ENCODE measurements at regions not wholly inside any gene's neighbourhood (a gene's known extent, or its start where the extent isn't known, plus 50 kb on each side); places are given as distances from the start of the nearest gene placed in this dataset.

- no peak overlapping the region for H3K4me3 Mint-ChIP-seq
- ATAC-seq (no peak), DNase-seq (no peak)
- TF ChIP-seq, protein P1, sequence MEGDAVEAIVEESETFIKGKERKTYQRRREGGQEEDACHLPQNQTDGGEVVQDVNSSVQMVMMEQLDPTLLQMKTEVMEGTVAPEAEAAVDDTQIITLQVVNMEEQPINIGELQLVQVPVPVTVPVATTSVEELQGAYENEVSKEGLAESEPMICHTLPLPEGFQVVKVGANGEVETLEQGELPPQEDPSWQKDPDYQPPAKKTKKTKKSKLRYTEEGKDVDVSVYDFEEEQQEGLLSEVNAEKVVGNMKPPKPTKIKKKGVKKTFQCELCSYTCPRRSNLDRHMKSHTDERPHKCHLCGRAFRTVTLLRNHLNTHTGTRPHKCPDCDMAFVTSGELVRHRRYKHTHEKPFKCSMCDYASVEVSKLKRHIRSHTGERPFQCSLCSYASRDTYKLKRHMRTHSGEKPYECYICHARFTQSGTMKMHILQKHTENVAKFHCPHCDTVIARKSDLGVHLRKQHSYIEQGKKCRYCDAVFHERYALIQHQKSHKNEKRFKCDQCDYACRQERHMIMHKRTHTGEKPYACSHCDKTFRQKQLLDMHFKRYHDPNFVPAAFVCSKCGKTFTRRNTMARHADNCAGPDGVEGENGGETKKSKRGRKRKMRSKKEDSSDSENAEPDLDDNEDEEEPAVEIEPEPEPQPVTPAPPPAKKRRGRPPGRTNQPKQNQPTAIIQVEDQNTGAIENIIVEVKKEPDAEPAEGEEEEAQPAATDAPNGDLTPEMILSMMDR (IDR thresholded peaks at IDR 0.05): no peak
- Histone ChIP-seq H3K9me3 (ENCODE audit: control insufficient read depth, insufficient read depth, low read length) (peaks cover 5% of the 10 kb centered on the region), H3K36me3 (ENCODE audit: control insufficient read depth, insufficient read depth, low read length) (no peaks in the 10 kb centered on the region), H3K27me3 (ENCODE audit: control insufficient read depth, insufficient read depth, low read length) (no peaks in the 10 kb centered on the region), H3K27ac (ENCODE audit: low read length) (no peak overlapping the region), H3K4me3 (ENCODE audit: low read length) (no peak overlapping the region), H3K4me1 (ENCODE audit: control insufficient read depth, insufficient read depth, low read length) (no peaks in the 10 kb centered on the region)
- no peaks in the 10 kb centered on the region for H3K27me3 Mint-ChIP-seq (ENCODE audit: low read depth in 2 of 2)
- no peaks in the 10 kb centered on the region for H3K36me3 Mint-ChIP-seq
- H3K4me1 Mint-ChIP-seq: peaks cover 13 to 14% of the 10 kb centered on the region in 2 donors
- WGBS (ENCODE audit: insufficient coverage): 92% methylated on average over 1 of the region's 4 CpGs
- H3K27ac Mint-ChIP-seq: no peak overlapping the region
- intact Hi-C loops (cut with micrococcal nuclease): no loop called here
- H3K9me3 Mint-ChIP-seq: no peaks in the 10 kb centered on the region
These were observed 262.1 kb upstream of the SATB1 start for GRCh38 chr3:18687286-18687685.

- H3K4me1 ChIP-seq (ENCODE audit: control insufficient read depth, insufficient read depth, low read length): peaks cover 9% of the 10 kb centered on the region
- intact Hi-C loops (cut with micrococcal nuclease): loop anchor here (5.0 kb wide), 1 partner anchor 38 kb away; no protein-coding TSS in a partner anchor
- ATAC-seq: no peak
- H3K9me3 ChIP-seq (ENCODE audit: control insufficient read depth, insufficient read depth, low read length): peaks cover 5% of the 10 kb centered on the region
- H3K4me3 ChIP-seq (ENCODE audit: low read length): no peak overlapping the region
- H3K36me3 ChIP-seq (ENCODE audit: control insufficient read depth, insufficient read depth, low read length): no peaks in the 10 kb centered on the region
- Mint-ChIP-seq H3K4me1 (peaks cover 35% of the 10 kb centered on the region in 2 donors), H3K36me3 (no peaks in the 10 kb centered on the region), H3K9me3 (peaks cover 0 to 3% of the 10 kb centered on the region in 2 donors), H3K4me3 (no peak overlapping the region), H3K27me3 (ENCODE audit: low read depth in 2 of 2) (no peaks in the 10 kb centered on the region), H3K27ac (no peak overlapping the region)
- H3K27me3 ChIP-seq (ENCODE audit: control insufficient read depth, insufficient read depth, low read length): no peaks in the 10 kb centered on the region
- H3K27ac ChIP-seq (ENCODE audit: low read length): no peak overlapping the region
- DNase-seq: no peak
- TF ChIP-seq, protein P1 (IDR thresholded peaks at IDR 0.05): no peak
These were observed 258.8 kb upstream of the SATB1 start for GRCh38 chr3:18683900-18684299.

DNA sequence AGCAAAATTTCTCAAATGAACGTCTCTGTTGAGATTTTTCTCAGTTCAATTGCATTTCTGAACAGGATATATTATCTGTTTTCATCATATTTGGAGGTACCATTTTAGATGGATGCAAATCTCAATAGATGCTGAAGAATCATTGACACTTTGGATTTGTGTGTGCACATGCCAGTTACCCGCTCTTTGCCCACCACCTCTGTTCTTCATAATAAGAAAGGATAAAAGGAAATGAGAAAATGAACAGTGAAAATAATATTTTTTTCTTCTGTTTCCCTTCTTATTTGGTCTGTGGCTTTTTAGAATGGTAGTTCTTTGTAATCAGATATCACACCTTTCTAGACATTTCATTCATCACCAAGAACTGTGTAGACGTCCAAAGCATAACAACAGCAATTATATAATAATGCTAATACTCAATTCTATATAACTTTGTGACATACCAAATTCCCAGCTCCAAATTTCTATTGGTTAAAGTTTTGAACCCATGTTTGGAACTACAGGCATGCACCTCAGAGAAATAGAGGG, 256.7 kb upstream of the SATB1 start:
- intact Hi-C loops (cut with micrococcal nuclease): loop anchor here (5.0 kb wide), 1 partner anchor 40 kb away; no protein-coding TSS in a partner anchor
- Histone ChIP-seq H3K36me3 (ENCODE audit: control insufficient read depth, insufficient read depth, low read length) (no peaks in the 10 kb centered on the region), H3K9me3 (ENCODE audit: control insufficient read depth, insufficient read depth, low read length) (peaks cover 5% of the 10 kb centered on the region), H3K27me3 (ENCODE audit: control insufficient read depth, insufficient read depth, low read length) (no peaks in the 10 kb centered on the region), H3K4me1 (ENCODE audit: control insufficient read depth, insufficient read depth, low read length) (peaks cover 12% of the 10 kb centered on the region), H3K4me3 (ENCODE audit: low read length) (no peak overlapping the region), H3K27ac (ENCODE audit: low read length) (peak overlapping the region; percentile 20)
- DNase-seq (no peak), ATAC-seq (no peak)
- WGBS (ENCODE audit: insufficient coverage): 49% methylated on average over 2 of the region's 3 CpGs
- H3K4me3 Mint-ChIP-seq: peak overlapping the region; percentile 58
- peaks cover 53 to 55% of the 10 kb centered on the region in 2 donors for H3K4me1 Mint-ChIP-seq
- no peaks in the 10 kb centered on the region for H3K27me3 Mint-ChIP-seq (ENCODE audit: low read depth in 2 of 2)
- TF ChIP-seq, protein P1 (IDR thresholded peaks at IDR 0.05): no peak
- peak overlapping the region; percentile 61 to 85 for H3K27ac Mint-ChIP-seq
- H3K9me3 Mint-ChIP-seq: peaks cover 3 to 6% of the 10 kb centered on the region in 2 donors
- peaks cover 7% of the 10 kb centered on the region for H3K36me3 Mint-ChIP-seq

- no peak for ATAC-seq
- H3K27ac Mint-ChIP-seq: peak overlapping the region; percentile 61 to 85
These were observed 255.6 kb upstream of the SATB1 start for GRCh38 chr3:18680758-18681157.

More at GRCh38 chr3:18680758-18681157, 255.6 kb upstream of the SATB1 start:
- Histone ChIP-seq H3K4me1 (ENCODE audit: control insufficient read depth, insufficient read depth, low read length) (peaks cover 12% of the 10 kb centered on the region), H3K4me3 (ENCODE audit: low read length) (no peak overlapping the region), H3K36me3 (ENCODE audit: control insufficient read depth, insufficient read depth, low read length) (no peaks in the 10 kb centered on the region), H3K27ac (ENCODE audit: low read length) (no peak overlapping the region), H3K9me3 (ENCODE audit: control insufficient read depth, insufficient read depth, low read length) (peaks cover 5% of the 10 kb centered on the region), H3K27me3 (ENCODE audit: control insufficient read depth, insufficient read depth, low read length) (no peaks in the 10 kb centered on the region)
- H3K4me1 Mint-ChIP-seq: peaks cover 55 to 57% of the 10 kb centered on the region in 2 donors
- 77% methylated on average over 3 of the region's 3 CpGs for WGBS (ENCODE audit: insufficient coverage)
- intact Hi-C loops (cut with micrococcal nuclease): loop anchor here (5.0 kb wide), 1 partner anchor 42 kb away; no protein-coding TSS in a partner anchor
- H3K27me3 Mint-ChIP-seq (ENCODE audit: low read depth in 2 of 2): no peaks in the 10 kb centered on the region
- H3K4me3 Mint-ChIP-seq: no peak overlapping the region
- no peak for DNase-seq
- H3K9me3 Mint-ChIP-seq: peaks cover 3 to 6% of the 10 kb centered on the region in 2 donors
- TF ChIP-seq, protein P1 (IDR thresholded peaks at IDR 0.05): no peak
- peaks cover 7% of the 10 kb centered on the region for H3K36me3 Mint-ChIP-seq
